Activated naive CD4-positive, alpha-beta T cell (primary cell): ENCODE measurements at regions not wholly inside any gene's neighbourhood (a gene's known extent, or its start where the extent isn't known, plus 50 kb on each side); places are given as distances from the start of the nearest gene placed in this dataset.

Experiments
- DNase-seq, 4 experiments: peaks; one replicate each; lab custom pipeline; 2025; lab: John Stamatoyannopoulos, UW

DNA sequence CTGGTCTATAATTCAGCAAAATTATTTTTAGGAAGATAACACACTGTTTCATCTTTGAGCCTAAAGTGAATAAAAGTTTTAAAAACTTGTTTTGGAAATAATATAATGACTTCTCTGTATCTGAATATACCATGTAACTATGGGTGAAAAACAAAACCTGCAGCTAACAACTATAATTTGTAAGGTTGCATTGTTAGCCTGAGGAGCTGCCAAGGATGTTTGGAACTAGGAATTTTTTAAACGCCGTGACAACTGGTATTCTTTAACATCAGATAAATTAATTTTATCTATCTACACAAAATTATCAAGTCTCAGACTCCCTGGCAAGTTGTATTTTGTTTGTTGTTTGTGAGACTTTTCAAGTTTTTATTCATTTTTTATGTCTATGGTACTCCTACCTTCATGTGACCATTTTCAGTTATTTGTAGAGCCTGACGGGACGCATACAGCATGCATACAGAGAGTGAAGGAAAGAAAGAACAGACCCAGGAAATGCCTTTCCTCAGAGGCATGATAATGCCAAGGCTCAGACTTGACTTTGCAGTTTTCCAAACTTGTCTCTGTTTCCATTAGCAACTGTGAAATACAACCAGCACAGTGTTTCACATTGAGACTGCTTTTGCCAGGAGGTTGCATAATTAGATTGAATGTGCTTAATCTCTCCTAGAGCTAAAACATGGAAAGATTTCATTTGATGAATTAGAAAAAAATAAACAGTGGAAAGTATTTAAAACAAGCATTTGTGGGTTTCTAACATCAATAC, 60.8 kb upstream of the ARHGEF26 start:
- no peak for DNase-seq

DNA sequence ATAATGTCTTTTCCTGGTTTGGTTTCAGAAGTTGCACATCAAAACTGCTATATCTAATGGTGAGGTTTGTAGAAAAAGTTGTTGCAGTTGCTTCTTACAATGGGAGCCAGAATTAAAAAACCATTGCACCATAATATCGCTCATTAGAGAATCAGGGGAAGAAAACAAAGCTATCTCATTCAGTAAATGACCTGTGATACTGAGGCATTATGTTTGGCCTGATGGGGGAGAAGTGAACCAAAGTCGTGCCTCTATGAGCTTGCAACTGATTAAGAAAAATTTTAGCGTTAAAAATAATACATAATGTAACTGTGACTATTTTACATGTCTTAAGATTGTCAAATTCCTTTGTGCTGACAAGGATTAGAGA, 60.2 kb upstream of the ARHGEF26 start:
- DNase-seq, result no peak

DNA sequence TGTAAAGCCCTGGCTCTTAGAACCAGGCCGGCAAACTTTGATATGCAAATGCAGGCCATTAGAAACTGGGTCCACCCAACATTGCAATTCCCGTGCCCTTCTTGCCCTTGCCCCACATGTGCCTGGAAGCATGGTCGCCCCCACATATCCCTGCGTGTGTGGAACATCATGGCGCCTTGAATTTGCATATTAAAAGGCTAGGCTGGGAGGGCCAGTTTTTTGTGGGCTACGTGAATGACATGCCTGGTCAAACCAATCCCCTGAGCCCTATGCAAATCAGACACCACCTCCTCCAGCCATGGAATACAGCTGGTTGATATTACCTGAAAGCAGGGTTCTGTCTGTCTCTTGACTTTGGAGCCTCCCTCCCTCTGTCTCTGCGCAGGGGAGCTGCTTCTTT, 58.7 kb upstream of the ARHGEF26 start:
- DNase-seq, result no peak

DNA sequence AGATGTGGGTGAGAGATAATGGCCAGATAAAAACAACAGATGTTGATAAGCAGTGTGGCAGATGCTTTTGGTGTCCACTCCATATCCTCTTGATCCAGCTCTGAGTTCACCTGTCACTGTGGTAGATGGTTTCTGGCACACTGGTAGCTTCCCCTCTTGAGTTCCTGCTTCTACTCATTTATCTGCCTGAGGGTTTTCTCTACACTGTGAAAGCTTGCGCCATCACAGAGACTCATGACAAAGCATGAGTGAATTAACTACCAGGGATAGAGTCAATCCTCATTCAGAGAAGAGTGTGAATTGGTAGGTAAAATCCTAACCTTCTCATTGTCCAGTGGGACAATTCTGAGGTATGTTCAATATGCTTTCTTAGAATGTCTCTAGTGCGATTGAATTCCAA, 50.0 kb upstream of the ARHGEF26 start:
- no peak for DNase-seq
